Endothelial cell of umbilical vein (primary cell): ENCODE measurements at regions not wholly inside any gene's neighbourhood (a gene's known extent, or its start where the extent isn't known, plus 50 kb on each side); places are given as distances from the start of the nearest gene placed in this dataset.

Experiments used
- BruUV-seq: library from RNA; stranded (reverse); fragments of 400-500 nt; replicated peaks from 2 replicates; lab custom pipeline; 2021; lab: Mats Ljungman, UMichigan
- CTCF ChIA-PET: fragments of 300-600, 350-600 bp; sonication (Branson Sonifier 250); formaldehyde crosslinking; loops from one replicate; lab custom pipeline; 2021; ENCODE audit warnings: antibody characterized with exemption, inconsistent platforms; lab: Charles Lee
- POLR2A ChIA-PET: fragments of 300-600, 350-600 bp; sonication (Branson Sonifier 250); formaldehyde crosslinking; loops from one replicate; lab custom pipeline; 2021; ENCODE audit warnings: antibody characterized with exemption, inconsistent platforms; lab: Charles Lee
- DNase-seq: peaks from one replicate; pipeline ENCODE4 v3.0.0-alpha.2; 2011; ENCODE audit warnings: low read depth, low spot score
- FAIRE-seq: peaks from 2 replicates; lab custom pipeline; 2011; peaks lifted over from hg19 to GRCh38; lab: Jason Lieb, UNC
- H2AFZ ChIP-seq: 2 replicates; pipeline ENCODE4 v1.6.0; 2012; ENCODE audit warnings: low read depth, low read length, control low read depth, inconsistent platforms
- H3K27ac ChIP-seq: 2 replicates; pipeline ENCODE4 v1.5.1; 2011; ENCODE audit warnings: low read depth, mild to moderate bottlenecking, control low read depth, low read length, moderate library complexity; ENCODE audit not compliant: insufficient read depth
- H3K27me3 ChIP-seq, 2 experiments: 2 replicates each; pipeline versions ENCODE4 v1.6.0 to v1.6.1; 2011; ENCODE audit warnings: low read length in 2 of 2, mixed read lengths in 1 of 2; ENCODE audit not compliant: control insufficient read depth in 2 of 2, insufficient read depth in 2 of 2
- H3K36me3 ChIP-seq, 2 experiments: 2 replicates in 1 of 2; 3 replicates in 1 of 2; pipeline ENCODE4 v1.5.1; 2011; ENCODE audit warnings: low read length in 2 of 2, mild to moderate bottlenecking in 1 of 2, moderate library complexity in 1 of 2; ENCODE audit not compliant: control insufficient read depth in 2 of 2, insufficient read depth in 2 of 2; ENCODE audit errors: extremely low read depth in 1 of 2
- H3K4me1 ChIP-seq: 3 replicates; pipeline ENCODE4 v1.5.1; 2011; ENCODE audit warnings: mild to moderate bottlenecking, low read length; ENCODE audit not compliant: control insufficient read depth, insufficient read depth; ENCODE audit errors: extremely low read depth
- H3K4me2 ChIP-seq: 2 replicates; pipeline ENCODE4 v1.6.1; 2011; ENCODE audit warnings: low read length, control low read depth, mixed read lengths; ENCODE audit not compliant: insufficient read depth
- H3K4me3 ChIP-seq, 3 experiments: fragments of 200-600 bp in 1 of 3; sonication (generic), shearing (Covaris generic) in 1 of 3; replicated peaks in 1 of 3; 2 replicates each; pipeline ENCODE4 v1.5.1; 2011 to 2016; ENCODE audit warnings: control low read depth in 3 of 3, low read length in 3 of 3, mild to moderate bottlenecking in 2 of 3, inconsistent platforms in 1 of 3, low read depth in 1 of 3, moderate library complexity in 1 of 3; ENCODE audit not compliant: insufficient read depth in 1 of 3
- H3K79me2 ChIP-seq: 2 replicates; pipeline ENCODE4 v1.6.0; 2012; ENCODE audit warnings: low read length, inconsistent platforms; ENCODE audit not compliant: control insufficient read depth, insufficient read depth
- H3K9ac ChIP-seq: replicated peaks from 2 replicates; pipeline ENCODE3; 2011; ENCODE audit warnings: low read length, control low read depth; ENCODE audit not compliant: insufficient read depth; ENCODE audit errors: extremely low read depth
- H3K9me1 ChIP-seq: replicated peaks from 3 replicates; pipeline ENCODE4 v1.6.0; 2011; ENCODE audit warnings: mild to moderate bottlenecking, low read length; ENCODE audit not compliant: control insufficient read depth, insufficient read depth; ENCODE audit errors: extremely low read depth
- H3K9me3 ChIP-seq: replicated peaks from 2 replicates; pipeline ENCODE4 v1.5.1; 2012; ENCODE audit warnings: low read length, inconsistent platforms; ENCODE audit not compliant: control insufficient read depth, insufficient read depth
- H4K20me1 ChIP-seq: replicated peaks from 2 replicates; pipeline ENCODE3; 2011; ENCODE audit warnings: mild to moderate bottlenecking, low read length; ENCODE audit not compliant: control insufficient read depth, insufficient read depth; ENCODE audit errors: extremely low read depth
- CTCF ChIP-seq, 2 donors: IDR thresholded peaks; 1 replicate in 1 of 2; 2 replicates in 1 of 2; pipeline ENCODE4 v1.5.1; 2011; ENCODE audit warnings: low read length in 2 of 2, mild to moderate bottlenecking in 2 of 2, moderate library complexity in 2 of 2, control low read depth in 1 of 2, inconsistent platforms in 1 of 2, low read depth in 1 of 2; ENCODE audit not compliant: insufficient read depth in 1 of 2; ENCODE audit errors: extremely low read depth in 1 of 2
- EZH2 ChIP-seq: IDR thresholded peaks from 2 replicates; pipeline ENCODE4 v1.6.1; 2012; ENCODE audit warnings: borderline replicate concordance, low read depth, mild to moderate bottlenecking, moderate library complexity, low read length, inconsistent platforms; ENCODE audit not compliant: severe bottlenecking
- FOS ChIP-seq: IDR thresholded peaks from 2 replicates; pipeline ENCODE4 v1.6.1; 2011; ENCODE audit warnings: mild to moderate bottlenecking, low read length, moderate library complexity, borderline replicate concordance; ENCODE audit not compliant: insufficient read depth
- GATA2 ChIP-seq: IDR thresholded peaks from 2 replicates; pipeline ENCODE4 v1.7.0; 2011; ENCODE audit warnings: low read depth, mild to moderate bottlenecking, moderate library complexity, mixed read lengths, low read length; ENCODE audit not compliant: insufficient read length, insufficient read depth
- JUN ChIP-seq: IDR thresholded peaks from 2 replicates; pipeline ENCODE4 v1.6.1; 2011; ENCODE audit warnings: borderline replicate concordance, low read depth; ENCODE audit not compliant: insufficient read length, insufficient read depth
- MAX ChIP-seq: IDR thresholded peaks from 2 replicates; pipeline ENCODE4 v1.6.1; 2011; ENCODE audit not compliant: insufficient read depth, insufficient read length
- POLR2A ChIP-seq: IDR thresholded peaks from 2 replicates; pipeline ENCODE4 v1.6.1; 2012; ENCODE audit warnings: low read depth, mild to moderate bottlenecking, control low read depth, low read length
- POLR2AphosphoS5 ChIP-seq: IDR thresholded peaks from 2 replicates; pipeline ENCODE4 v1.6.1; 2012; ENCODE audit warnings: low read depth, mild to moderate bottlenecking, control low read depth, low read length, moderate library complexity; ENCODE audit not compliant: insufficient read depth
- dilution Hi-C: fragments of 300-500 bp; cut with MboI; formaldehyde crosslinking; loops from one replicate; pipeline ENCODE4 v1.15.0; 2019; ENCODE audit warnings: low sequenced_read_pairs; ENCODE audit not compliant: extremely low pct_ligation_motif_present
- intact Hi-C: fragments of 100-400 bp; cut with micrococcal nuclease; formaldehyde crosslinking; loops from one replicate; pipeline ENCODE4 v1.10.0; 2022

DNA sequence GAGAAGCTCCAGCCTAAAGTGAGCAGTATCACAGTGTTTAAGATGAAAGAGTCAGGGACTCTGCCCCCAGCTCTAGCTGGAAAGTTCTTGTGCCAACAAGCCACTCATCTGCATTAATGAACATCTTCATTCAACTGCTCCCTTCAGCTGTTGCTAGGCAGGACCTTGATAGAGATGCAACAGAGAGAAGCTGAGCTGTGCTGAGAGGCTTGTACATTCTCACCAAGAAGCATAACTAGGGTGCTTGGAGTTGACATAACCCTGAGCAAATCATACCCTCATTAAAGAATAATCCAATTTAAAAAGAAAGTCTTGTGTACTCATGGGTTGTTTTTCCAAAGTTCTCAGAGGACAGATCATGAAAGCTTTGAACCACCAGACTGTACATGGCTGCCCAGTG, 63.2 kb downstream of the ATXN3L start:
- FAIRE-seq (no peak), DNase-seq (no peak)
- no peaks in the 10 kb centered on the region for H3K9me3 ChIP-seq
- no peak overlapping the region for H2AFZ ChIP-seq
- no peaks in the 10 kb centered on the region for H4K20me1 ChIP-seq
- POLR2A ChIA-PET, result no interaction called here
- no peak overlapping the region for H3K27ac ChIP-seq
- H3K27me3 ChIP-seq, result no peaks in the 10 kb centered on the region
- H3K4me1 ChIP-seq, result no peaks in the 10 kb centered on the region
- no peak overlapping the region for H3K9ac ChIP-seq
- BruUV-seq, result no TSS peak
- H3K4me3 ChIP-seq, result no peak overlapping the region
- no peaks in the 10 kb centered on the region for H3K79me2 ChIP-seq
- intact Hi-C loops (no loop called here), dilution Hi-C loops (no loop called here)
- H3K4me2 ChIP-seq, result no peak overlapping the region
- TF ChIP-seq POLR2A, result no peak
- no peak for TF ChIP-seq MAX
- no peak for TF ChIP-seq JUN
- TF ChIP-seq FOS, result no peak
- no peak for TF ChIP-seq POLR2AphosphoS5
- TF ChIP-seq EZH2, result no peak
- TF ChIP-seq GATA2, result no peak
- no peak for TF ChIP-seq CTCF (IDR thresholded peaks at IDR 0.05; ENCODE audit: extremely low read depth in 1 of 2, insufficient read depth in 1 of 2, low read depth in 1 of 2, low read length in 2 of 2)
- no peaks in the 10 kb centered on the region for H3K36me3 ChIP-seq
- H3K9me1 ChIP-seq, result no peaks in the 10 kb centered on the region
- CTCF ChIA-PET, result no interaction called here
